PC-3 (cell line): ENCODE measurements at regions not wholly inside any gene's neighbourhood (a gene's known extent, or its start where the extent isn't known, plus 50 kb on each side); places are given as distances from the start of the nearest gene placed in this dataset.

Experiments
- CTCF ChIP-seq: fragments of 300-600 bp; sonication (generic); conservative IDR thresholded peaks from 2 replicates; pipeline ENCODE4 v1.5.1; 2017; ENCODE audit warnings: antibody characterized with exemption, low read depth, mild to moderate bottlenecking, low read length
- EZH2 ChIP-seq: fragments of 300-600 bp; sonication (generic); IDR thresholded peaks from one replicate; pipeline ENCODE4 v1.6.1; 2017; ENCODE audit warnings: antibody characterized with exemption, mild to moderate bottlenecking, low read length; ENCODE audit not compliant: unreplicated experiment
- EZH2phosphoT487 ChIP-seq: fragments of 300-600 bp; sonication (generic); IDR thresholded peaks from 2 replicates; pipeline ENCODE4 v1.6.1; 2018; ENCODE audit warnings: mild to moderate bottlenecking, antibody characterized with exemption, low read length, borderline replicate concordance

GRCh38 chr13:50220938-50221337 lies 205.7 kb downstream of the KCNRG start:
- TF ChIP-seq EZH2 (no peak), CTCF (no peak), EZH2phosphoT487 (no peak)
